GM18517 (cell line): ENCODE measurements at regions not wholly inside any gene's neighbourhood (a gene's known extent, or its start where the extent isn't known, plus 50 kb on each side); places are given as distances from the start of the nearest gene placed in this dataset.
A peak's percentile ranks its signal among the peaks of the same experiment; 100 is the strongest.

Experiments
- ATAC-seq: cut with Tn5 transposase; IDR thresholded peaks from one replicate; pipeline ENCODE4 v1.9.1; 2021; ENCODE audit warnings: mild to moderate bottlenecking, moderate library complexity; ENCODE audit not compliant: unreplicated experiment

DNA sequence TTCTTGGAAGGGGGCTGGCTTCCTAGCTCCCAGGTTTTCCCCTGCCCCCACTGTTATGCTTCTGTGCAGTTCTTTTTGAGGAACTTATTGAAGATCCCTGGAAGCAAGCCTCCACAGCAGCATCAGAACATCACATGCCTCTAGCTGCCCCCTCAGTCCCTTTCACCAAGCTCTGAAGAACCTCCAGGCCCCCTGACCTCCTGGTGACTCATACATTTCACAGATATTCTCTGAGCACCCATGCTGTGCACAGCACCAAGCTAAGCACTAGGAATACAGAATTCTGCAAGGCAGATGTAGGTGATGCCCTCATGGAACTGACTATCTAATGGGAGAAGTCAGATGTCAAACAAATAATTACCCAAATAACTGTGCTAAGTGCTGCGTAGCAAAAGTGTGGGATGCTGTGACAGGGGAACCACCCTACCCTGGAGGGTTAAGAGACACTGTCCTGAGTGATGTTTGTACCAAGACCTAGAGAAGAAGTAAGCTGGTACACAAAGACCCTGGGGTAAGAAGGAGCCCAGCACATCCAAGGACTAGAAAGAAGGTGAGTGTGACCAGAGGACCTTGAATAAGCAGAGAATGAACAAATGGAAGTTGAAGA, 213.7 kb upstream of the NR4A3 start:
- no peak for ATAC-seq

- no peak for ATAC-seq
These were observed 207.3 kb upstream of the NR4A3 start for GRCh38 chr9:99614341-99614740.

DNA sequence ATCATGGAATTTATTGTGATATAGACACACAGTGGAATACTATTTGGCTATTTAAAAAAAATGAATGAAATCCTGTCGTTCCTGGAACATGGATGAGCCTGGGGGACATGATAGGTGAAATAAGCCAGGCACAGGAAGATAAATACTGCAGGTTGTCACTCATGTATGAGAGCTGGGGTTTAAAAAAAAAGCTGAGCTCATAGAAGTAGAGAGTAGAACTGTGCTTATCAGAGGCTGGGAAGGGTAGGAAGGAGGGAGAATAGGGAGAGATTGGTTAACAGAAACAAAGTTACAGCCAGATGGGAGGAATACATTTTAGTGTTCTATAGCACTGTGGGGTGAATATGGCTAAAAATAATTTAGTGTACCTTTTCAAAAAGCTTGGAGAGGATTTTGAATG, 200.6 kb upstream of the NR4A3 start:
- ATAC-seq, result no peak

GRCh38 chr9:99622679-99623078, 199.0 kb upstream of the NR4A3 start:
- ATAC-seq, result no peak

- ATAC-seq, result no peak
These were observed 197.8 kb upstream of the NR4A3 start for GRCh38 chr9:99623780-99624364.

- no peak for ATAC-seq
These were observed 197.0 kb upstream of the NR4A3 start for GRCh38 chr9:99624499-99625233.

- ATAC-seq, result no peak
These were observed 195.3 kb upstream of the NR4A3 start for GRCh38 chr9:99626426-99626825.

- no peak for ATAC-seq
These were observed 193.4 kb upstream of the NR4A3 start for GRCh38 chr9:99628285-99628684.

- no peak for ATAC-seq
These were observed 192.7 kb upstream of the NR4A3 start for GRCh38 chr9:99628849-99629620.

GRCh38 chr9:99632349-99633038, 189.2 kb upstream of the NR4A3 start:
- no peak for ATAC-seq

DNA sequence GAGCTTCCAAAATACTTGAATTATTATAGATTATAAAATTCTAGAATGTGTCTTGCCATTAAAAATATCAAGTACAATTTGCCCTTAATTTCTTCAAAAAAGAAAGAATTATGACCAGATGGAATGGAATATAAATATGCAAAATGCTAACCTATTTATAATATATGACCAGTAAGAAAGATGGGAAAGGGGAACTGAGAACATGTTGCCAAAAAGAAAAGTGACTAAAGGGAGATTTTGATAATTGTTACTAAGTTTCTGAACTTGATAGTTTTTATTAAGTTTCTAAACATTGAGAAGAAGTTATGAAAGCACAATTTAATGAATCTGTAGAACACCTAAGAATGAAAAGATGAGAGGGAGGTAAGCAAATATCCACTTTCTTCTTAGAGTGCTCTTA, 188.4 kb upstream of the NR4A3 start:
- no peak for ATAC-seq

- ATAC-seq, result no peak
These were observed 187.5 kb upstream of the NR4A3 start for GRCh38 chr9:99634186-99634585.

GRCh38 chr9:99635032-99635431, 186.7 kb upstream of the NR4A3 start:
- no peak for ATAC-seq

- no peak for ATAC-seq
These were observed 184.0 kb upstream of the NR4A3 start for GRCh38 chr9:99637641-99638040.

DNA sequence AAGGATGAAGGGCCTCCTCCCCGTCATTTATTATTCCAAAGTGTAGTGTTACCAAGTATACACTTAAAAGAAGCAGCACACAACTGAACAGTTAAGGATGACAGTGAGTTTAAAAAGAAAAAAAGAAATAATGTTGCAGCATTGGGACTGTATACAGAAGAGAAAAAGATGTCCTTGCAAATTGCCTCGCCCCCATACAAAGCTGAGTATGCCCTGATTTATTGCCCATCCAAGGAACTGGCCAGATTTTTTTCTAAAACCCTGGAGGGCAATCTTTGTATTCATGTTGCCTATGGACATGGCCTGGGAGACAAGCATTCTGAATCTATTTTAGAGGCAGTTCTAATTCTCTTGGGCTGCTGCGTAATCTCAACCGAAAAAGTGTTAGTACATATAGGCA, 182.7 kb upstream of the NR4A3 start:
- ATAC-seq, result no peak

DNA sequence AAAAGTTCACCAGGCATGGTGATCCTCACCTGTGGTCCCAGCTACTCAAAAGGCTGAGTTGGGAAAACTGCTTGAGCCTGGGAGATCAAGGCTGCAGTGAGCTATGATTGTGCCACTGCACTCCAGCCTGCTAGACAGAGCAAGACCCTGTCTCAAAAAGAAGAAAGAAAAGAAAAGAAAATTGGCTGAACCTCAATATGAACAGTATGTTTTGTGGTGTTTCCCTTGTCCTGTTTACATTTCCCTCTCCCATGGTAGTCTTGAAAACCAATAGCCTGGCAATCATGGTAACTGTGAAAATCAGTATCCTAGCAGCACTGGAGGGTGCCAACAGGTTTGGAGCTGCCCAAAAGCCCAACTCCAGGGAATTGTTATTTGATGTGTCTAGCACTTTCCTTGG, 174.1 kb upstream of the NR4A3 start:
- no peak for ATAC-seq

GRCh38 chr9:99650187-99650874, 171.4 kb upstream of the NR4A3 start:
- ATAC-seq, result no peak

DNA sequence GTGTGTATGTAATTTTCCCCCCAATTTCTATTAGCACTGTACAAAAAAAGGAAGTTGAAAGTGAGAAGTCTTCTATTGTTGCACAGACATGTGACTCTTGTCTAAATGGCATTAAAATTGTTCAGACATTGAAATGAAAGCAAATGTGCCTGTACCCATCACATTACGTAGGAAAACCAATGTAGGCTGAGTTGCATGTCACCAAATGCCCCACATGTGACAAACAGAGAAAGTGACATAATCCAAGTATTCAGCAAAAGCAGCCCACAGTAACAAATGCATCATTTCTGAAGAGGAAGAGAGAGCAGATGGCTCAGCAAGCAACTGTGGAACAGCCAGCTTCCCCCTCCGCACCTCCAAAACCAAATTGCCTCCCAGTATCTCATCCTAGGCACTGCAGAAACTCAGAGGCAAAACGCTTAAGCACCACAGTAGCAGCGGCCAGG, 161.5 kb upstream of the NR4A3 start:
- peak; percentile 92 for ATAC-seq

GRCh38 chr9:99663297-99663696, 158.4 kb upstream of the NR4A3 start:
- ATAC-seq, result no peak

- no peak for ATAC-seq
These were observed 157.8 kb upstream of the NR4A3 start for GRCh38 chr9:99663856-99664255.
